ENCODE measurements at regions not wholly inside any gene's neighbourhood (a gene's known extent, or its start where the extent isn't known, plus 50 kb on each side); places are given as distances from the start of the nearest gene placed in this dataset.

DNA sequence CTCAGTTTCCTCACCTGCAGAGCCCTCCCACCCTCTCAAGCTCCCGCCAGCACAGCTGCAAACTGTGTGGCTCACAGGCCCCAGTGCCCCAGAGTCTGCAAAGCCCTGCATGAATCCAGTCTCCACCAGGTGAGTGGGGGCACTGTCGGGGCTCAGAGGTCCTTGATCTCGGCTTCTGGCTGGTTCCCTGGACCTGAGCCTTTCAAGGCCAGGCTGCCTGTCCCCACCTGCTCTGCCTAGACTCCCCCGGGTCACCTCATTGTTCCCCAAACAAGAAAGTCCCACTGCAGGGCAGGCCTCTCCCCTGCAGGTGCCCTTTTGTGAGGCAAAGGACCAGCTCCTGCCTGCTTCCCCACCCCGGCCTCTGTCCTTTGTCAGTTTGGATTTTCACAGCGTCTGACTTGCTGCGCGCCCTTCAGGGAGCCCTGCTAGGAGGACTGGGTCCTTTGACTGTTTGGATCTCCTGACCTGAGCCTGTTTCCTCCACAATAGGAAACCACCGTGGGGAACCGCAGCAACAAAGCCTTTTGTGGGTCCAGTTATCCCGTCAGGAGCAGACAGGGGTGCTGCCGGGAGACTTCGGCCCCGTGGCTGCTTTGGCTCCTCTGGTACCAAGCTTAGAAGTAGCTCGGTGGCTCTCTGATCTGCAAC lies 200.5 kb upstream of the HDAC4 start:
- no peak for TF ChIP-seq POLR2AphosphoS5 (IDR thresholded peaks at IDR 0.05)
- TF ChIP-seq, protein P1, sequence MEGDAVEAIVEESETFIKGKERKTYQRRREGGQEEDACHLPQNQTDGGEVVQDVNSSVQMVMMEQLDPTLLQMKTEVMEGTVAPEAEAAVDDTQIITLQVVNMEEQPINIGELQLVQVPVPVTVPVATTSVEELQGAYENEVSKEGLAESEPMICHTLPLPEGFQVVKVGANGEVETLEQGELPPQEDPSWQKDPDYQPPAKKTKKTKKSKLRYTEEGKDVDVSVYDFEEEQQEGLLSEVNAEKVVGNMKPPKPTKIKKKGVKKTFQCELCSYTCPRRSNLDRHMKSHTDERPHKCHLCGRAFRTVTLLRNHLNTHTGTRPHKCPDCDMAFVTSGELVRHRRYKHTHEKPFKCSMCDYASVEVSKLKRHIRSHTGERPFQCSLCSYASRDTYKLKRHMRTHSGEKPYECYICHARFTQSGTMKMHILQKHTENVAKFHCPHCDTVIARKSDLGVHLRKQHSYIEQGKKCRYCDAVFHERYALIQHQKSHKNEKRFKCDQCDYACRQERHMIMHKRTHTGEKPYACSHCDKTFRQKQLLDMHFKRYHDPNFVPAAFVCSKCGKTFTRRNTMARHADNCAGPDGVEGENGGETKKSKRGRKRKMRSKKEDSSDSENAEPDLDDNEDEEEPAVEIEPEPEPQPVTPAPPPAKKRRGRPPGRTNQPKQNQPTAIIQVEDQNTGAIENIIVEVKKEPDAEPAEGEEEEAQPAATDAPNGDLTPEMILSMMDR (IDR thresholded peaks at IDR 0.05), result no peak

All from stomach (tissue), 4 donors.